Stimulated activated CD8-positive, alpha-beta memory T cell treated with anti-CD3 and anti-CD28 coated beads, Interleukin-4, amount 100 ng/mL, for 4 hours (primary cell): ENCODE measurements at regions not wholly inside any gene's neighbourhood (a gene's known extent, or its start where the extent isn't known, plus 50 kb on each side); places are given as distances from the start of the nearest gene placed in this dataset.

ENCODE experiments used
- DNase-seq, 2 donors: peaks; one replicate each; pipeline ENCODE4 v3.0.0-alpha.2; 2020; ENCODE audit warnings: low read depth in 2 of 2, low spot score in 1 of 2

GRCh38 chr14:36083317-36083716, 93.2 kb downstream of the PTCSC3 start:
- no peak for DNase-seq

- DNase-seq, result no peak
Measured at GRCh38 chr14:36078080-36078479, 98.4 kb downstream of the PTCSC3 start.

GRCh38 chr14:36076197-36076596, 100.3 kb downstream of the PTCSC3 start:
- DNase-seq, result no peak

GRCh38 chr14:36075203-36075602, 101.3 kb downstream of the PTCSC3 start:
- DNase-seq, result no peak

- DNase-seq, result no peak
Measured at GRCh38 chr14:36070720-36071043, 105.8 kb downstream of the PTCSC3 start.

GRCh38 chr14:36070031-36070719, 106.3 kb downstream of the PTCSC3 start:
- no peak for DNase-seq

- DNase-seq, result no peak
Measured at GRCh38 chr14:36069535-36069900, 107.0 kb downstream of the PTCSC3 start.

GRCh38 chr14:36068777-36069534, 107.6 kb downstream of the PTCSC3 start:
- no peak for DNase-seq

- no peak for DNase-seq
Measured at GRCh38 chr14:36067428-36068187, 108.9 kb downstream of the PTCSC3 start.

GRCh38 chr14:36066636-36067035, 109.9 kb downstream of the PTCSC3 start:
- DNase-seq, result no peak

- no peak for DNase-seq
Measured at GRCh38 chr14:36065831-36066230, 110.7 kb downstream of the PTCSC3 start.

GRCh38 chr14:36059531-36059930, 117.0 kb downstream of the PTCSC3 start:
- DNase-seq, result no peak

GRCh38 chr14:36057452-36058116, 118.9 kb downstream of the PTCSC3 start:
- DNase-seq, result no peak

- no peak for DNase-seq
Measured at GRCh38 chr14:36056845-36057244, 119.7 kb downstream of the PTCSC3 start.

GRCh38 chr14:36055681-36056225, 120.8 kb downstream of the PTCSC3 start:
- DNase-seq, result no peak

GRCh38 chr14:36055052-36055378, 121.5 kb downstream of the PTCSC3 start:
- DNase-seq, result no peak

- DNase-seq, result no peak
Measured at GRCh38 chr14:36054353-36055051, 122.0 kb downstream of the PTCSC3 start.

- DNase-seq, result no peak
Measured at GRCh38 chr14:36052681-36053080, 123.8 kb downstream of the PTCSC3 start.

- DNase-seq, result no peak
Measured at GRCh38 chr14:36052063-36052462, 124.5 kb downstream of the PTCSC3 start.

GRCh38 chr14:36048667-36049066, 127.9 kb downstream of the PTCSC3 start:
- DNase-seq, result no peak

GRCh38 chr14:36047912-36048311, 128.6 kb downstream of the PTCSC3 start:
- no peak for DNase-seq
